HepG2 (cell line): ENCODE measurements at regions not wholly inside any gene's neighbourhood (a gene's known extent, or its start where the extent isn't known, plus 50 kb on each side); places are given as distances from the start of the nearest gene placed in this dataset.

Experiments
- ATAC-seq: fragments of 200-7000 bp; cut with Tn5 transposase; 3 replicates; pipeline ENCODE4 v1.9.1; 2020; ENCODE audit warnings: mild to moderate bottlenecking, moderate library complexity
- BruUV-seq: library from RNA; stranded (reverse); fragments of 400-500 nt; replicated peaks from 2 replicates; lab custom pipeline; 2021; lab: Mats Ljungman, UMichigan
- CTCF ChIA-PET: fragments of 300-600 bp; formaldehyde crosslinking; extraction: SDS; loops from one replicate; lab custom pipeline; 2021; ENCODE audit warnings: low total read pairs, inconsistent platforms, low intra/inter-chr PET ratio; lab: Yijun Ruan, JAX
- POLR2A ChIA-PET: fragments of 350-600 bp; sonication (Branson Sonifier 250); formaldehyde crosslinking; loops from one replicate; lab custom pipeline; 2020; ENCODE audit warnings: antibody characterized with exemption, inconsistent platforms; lab: Yijun Ruan, JAX
- DNase-seq: peaks from one replicate; pipeline ENCODE4 v3.0.0-alpha.2; 2015; ENCODE audit warnings: low spot score
- FAIRE-seq: peaks from 3 replicates; lab custom pipeline; 2011; peaks lifted over from hg19 to GRCh38; lab: Jason Lieb, UNC
- H2AFZ ChIP-seq: one replicate; pipeline ENCODE4 v1.6.1; 2011; ENCODE audit warnings: low read length, inconsistent platforms
- H3K27ac ChIP-seq: fragments of 300-600 bp; 3 replicates; pipeline ENCODE4 v1.8.0; 2011; ENCODE audit warnings: mixed run types, mild to moderate bottlenecking, mixed read lengths, low read length, inconsistent platforms; ENCODE audit not compliant: insufficient read depth; ENCODE audit errors: extremely low read length
- H3K27me3 ChIP-seq, 2 experiments: fragments of 200-600 bp in 1 of 2; 2 replicates in 1 of 2; 3 replicates in 1 of 2; pipeline versions ENCODE4 v1.6.0 to v1.8.0; 2011; ENCODE audit warnings: low read length in 2 of 2, mild to moderate bottlenecking in 2 of 2, moderate library complexity in 2 of 2, inconsistent platforms in 1 of 2; ENCODE audit not compliant: insufficient read depth in 2 of 2, control insufficient read depth in 1 of 2
- H3K36me3 ChIP-seq, 2 experiments: fragments of 200-600 bp in 1 of 2; replicated peaks in 1 of 2; 2 replicates in 1 of 2; 3 replicates in 1 of 2; pipeline versions ENCODE4 v1.5.1 to v1.8.0; 2011; ENCODE audit warnings: low read length in 2 of 2, inconsistent platforms in 1 of 2; ENCODE audit not compliant: insufficient read depth in 2 of 2, control insufficient read depth in 1 of 2
- H3K4me1 ChIP-seq: 2 replicates; pipeline ENCODE4 v1.5.1; 2012; ENCODE audit warnings: low read length, inconsistent platforms; ENCODE audit not compliant: insufficient read depth
- H3K4me2 ChIP-seq: 2 replicates; pipeline ENCODE4 v1.6.0; 2011; ENCODE audit warnings: low read depth, low read length, inconsistent platforms
- H3K4me3 ChIP-seq, 3 experiments: fragments of 200-600 bp in 1 of 3; sonication (generic), shearing (Covaris generic) in 1 of 3; replicated peaks in 1 of 3; 2 replicates each; pipeline ENCODE4 v1.5.1; 2011 to 2016; ENCODE audit warnings: low read length in 3 of 3, inconsistent platforms in 2 of 3, low read depth in 2 of 3, mild to moderate bottlenecking in 2 of 3, control low read depth in 1 of 3, mixed read lengths in 1 of 3; ENCODE audit not compliant: insufficient read depth in 1 of 3
- H3K79me2 ChIP-seq: one replicate; pipeline ENCODE4 v1.6.1; 2011; ENCODE audit warnings: low read length, inconsistent platforms; ENCODE audit not compliant: insufficient read depth
- H3K9ac ChIP-seq: 2 replicates; pipeline ENCODE4 v1.6.0; 2011; ENCODE audit warnings: mild to moderate bottlenecking, low read depth, low read length, inconsistent platforms; ENCODE audit not compliant: insufficient read depth
- H3K9me3 ChIP-seq: 2 replicates; pipeline ENCODE4 v1.5.1; 2012; ENCODE audit warnings: mild to moderate bottlenecking, low read length
- H4K20me1 ChIP-seq: 2 replicates; pipeline ENCODE4 v1.6.0; 2011; ENCODE audit warnings: inconsistent platforms, mild to moderate bottlenecking, low read length, moderate library complexity; ENCODE audit not compliant: insufficient read depth
- AGO2 ChIP-seq: fragments of 200-400 bp; formaldehyde crosslinking; optimal IDR thresholded peaks from 2 replicates; pipeline ENCODE3; 2017; ENCODE audit warnings: mild to moderate bottlenecking, low read depth, low read length, moderate library complexity
- ARNT ChIP-seq: fragments of 450-650 bp; IDR thresholded peaks from 2 replicates; pipeline ENCODE4 v1.6.1; 2017
- ARNT2 ChIP-seq: sonication (generic); formaldehyde crosslinking; IDR thresholded peaks from 2 replicates; pipeline ENCODE4 v1.8.0; 2022; ENCODE audit warnings: mild to moderate bottlenecking, low read depth, missing genetic modification reagents, moderate library complexity
- ATAD3A ChIP-seq: sonication (generic); formaldehyde crosslinking; IDR thresholded peaks from 2 replicates; pipeline ENCODE4 v1.4.0; 2020; ENCODE audit warnings: missing genetic modification reagents
- BRCA1 ChIP-seq: sonication (generic); formaldehyde crosslinking; IDR thresholded peaks from 2 replicates; pipeline ENCODE4 v1.4.0; 2020; ENCODE audit warnings: missing genetic modification reagents
- FOXA1 ChIP-seq, 2 experiments: fragments of 450-650 bp in 1 of 2; sonication (generic) in 1 of 2; formaldehyde crosslinking in 1 of 2; IDR thresholded peaks; 2 replicates each; pipeline versions ENCODE4 v1.4.0 to v1.6.1; 2016 to 2020; ENCODE audit warnings: missing genetic modification reagents in 1 of 2
- HOXA5 ChIP-seq: sonication (generic); formaldehyde crosslinking; IDR thresholded peaks from 2 replicates; pipeline ENCODE4 v1.4.0; 2020; ENCODE audit warnings: missing genetic modification reagents
- KDM4B ChIP-seq: sonication (generic); formaldehyde crosslinking; IDR thresholded peaks from 2 replicates; pipeline ENCODE4 v1.4.0; 2020; ENCODE audit warnings: missing genetic modification reagents
- LRRFIP1 ChIP-seq: sonication (generic); formaldehyde crosslinking; conservative IDR thresholded peaks from 2 replicates; pipeline ENCODE4 v1.4.0; 2020; ENCODE audit warnings: missing genetic modification reagents
- MAFF ChIP-seq: IDR thresholded peaks from 2 replicates; pipeline ENCODE4 v1.6.1; 2011; ENCODE audit warnings: low read depth, low read length, improper control_type of control experiment
- MBNL3 ChIP-seq: fragments of 250-450 bp; sonication (Bioruptor Pico); conservative IDR thresholded peaks from 2 replicates; pipeline ENCODE4 v1.8.0; 2022; ENCODE audit warnings: mild to moderate bottlenecking, inconsistent platforms
- MEIS1 ChIP-seq: sonication (generic); formaldehyde crosslinking; IDR thresholded peaks from 2 replicates; pipeline ENCODE4 v1.9.0; 2021; ENCODE audit warnings: mild to moderate bottlenecking, missing genetic modification reagents, moderate library complexity, borderline replicate concordance
- NFATC3 ChIP-seq: sonication (generic); formaldehyde crosslinking; IDR thresholded peaks from 2 replicates; pipeline ENCODE4 v1.5.1; 2020; ENCODE audit warnings: mild to moderate bottlenecking, missing genetic modification reagents
- NFKBIZ ChIP-seq: IDR thresholded peaks from 2 replicates; pipeline ENCODE4 v1.6.1; 2018; ENCODE audit warnings: missing genetic modification reagents, missing compliant biosample characterization
- NR3C1 ChIP-seq: sonication (generic); formaldehyde crosslinking; IDR thresholded peaks from 2 replicates; pipeline ENCODE4 v1.4.0; 2020; ENCODE audit warnings: missing genetic modification reagents
- TMF1 ChIP-seq: sonication (generic); formaldehyde crosslinking; IDR thresholded peaks from 2 replicates; pipeline ENCODE4 v1.8.1; 2022; ENCODE audit warnings: low read depth, missing genetic modification reagents
- YY1 ChIP-seq: IDR thresholded peaks from 2 replicates; pipeline ENCODE4 v1.6.1; 2011; ENCODE audit warnings: low read length, low read depth, moderate library complexity, mild to moderate bottlenecking; ENCODE audit not compliant: insufficient read depth, insufficient replicate concordance
- ZNF780A ChIP-seq: sonication (generic); formaldehyde crosslinking; IDR thresholded peaks from 2 replicates; pipeline ENCODE4 v1.8.0; 2022; ENCODE audit warnings: mild to moderate bottlenecking, missing genetic modification reagents, moderate library complexity
- ZNF850 ChIP-seq: sonication (generic); formaldehyde crosslinking; conservative IDR thresholded peaks from 2 replicates; pipeline ENCODE4 v1.9.0; 2021; ENCODE audit warnings: mild to moderate bottlenecking, missing genetic modification reagents
- ZSCAN9 ChIP-seq: IDR thresholded peaks from 2 replicates; pipeline ENCODE4 v1.6.1; 2016; ENCODE audit warnings: borderline replicate concordance
- WGBS: methylation state at CpG from one replicate; pipeline ENCODE4 v1.1.6; 2017; ENCODE audit warnings: low lambda C conversion rate; 5-methylcytosine and 5-hydroxymethylcytosine counted together
- in situ Hi-C: cut with HindIII; loops from 2 replicates; pipeline ENCODE4 v1.10.0; 2017; ENCODE audit warnings: low pct_unique_long_range_greater_than_20kb; ENCODE audit not compliant: extremely low pct_ligation_motif_present
- intact Hi-C: fragments of 100-400 bp; cut with micrococcal nuclease; formaldehyde crosslinking; loops from one replicate; pipeline ENCODE4 v1.10.0; 2022; ENCODE audit not compliant: unreplicated experiment

GRCh38 chr16:86899757-86900156, 321.4 kb downstream of the FOXL1 start:
- Histone ChIP-seq H3K4me1 (no peaks in the 10 kb centered on the region), H3K4me2 (no peak overlapping the region), H2AFZ (no peak overlapping the region), H3K27ac (no peak overlapping the region), H4K20me1 (no peaks in the 10 kb centered on the region), H3K27me3 (peaks cover 5 to 48% of the 10 kb centered on the region in 2 experiments), H3K9ac (no peak overlapping the region), H3K79me2 (no peaks in the 10 kb centered on the region), H3K4me3 (no peak overlapping the region), H3K9me3 (no peaks in the 10 kb centered on the region), H3K36me3 (no peaks in the 10 kb centered on the region)
- WGBS, result 23% methylated on average over 4 of the region's 4 CpGs
- ATAC-seq (no peak), DNase-seq (no peak), FAIRE-seq (no peak)
- no TSS peak for BruUV-seq
- in situ Hi-C loops, result no loop called here
- intact Hi-C loops, result no loop called here
- ChIA-PET POLR2A (no interaction called here), CTCF (no interaction called here)
- TF ChIP-seq TMF1 (CRISPR knock-in tag) (no peak), NR3C1 (CRISPR knock-in tag) (no peak), ARNT (no peak), ZSCAN9 (CRISPR knock-in tag) (no peak), MAFF (no peak), NFKBIZ (CRISPR knock-in tag) (no peak), ARNT2 (CRISPR knock-in tag) (no peak), MBNL3 (CRISPR knock-in tag) (no peak), ZNF850 (CRISPR knock-in tag) (no peak), MEIS1 (no peak), BRCA1 (no peak), FOXA1 (IDR thresholded peaks at IDR 0.05) (no peak), FOXA1 (CRISPR knock-in tag; IDR thresholded peaks at IDR 0.05) (no peak)

- no peak overlapping the region for H3K4me2 ChIP-seq
- BruUV-seq, result no TSS peak
- no peak for TF ChIP-seq HOXA5
- TF ChIP-seq ZNF780A, result no peak
- no peak for TF ChIP-seq LRRFIP1 (CRISPR knock-in tag)
- no peak for TF ChIP-seq YY1
- no peak for TF ChIP-seq ATAD3A (CRISPR knock-in tag)
- no peak for TF ChIP-seq NFATC3 (CRISPR knock-in tag)
- no peak for TF ChIP-seq AGO2
- no peak for TF ChIP-seq KDM4B (CRISPR knock-in tag)
These were observed 323.1 kb downstream of the FOXL1 start for GRCh38 chr16:86901483-86901882.

More at GRCh38 chr16:86901483-86901882, 323.1 kb downstream of the FOXL1 start:
- intact Hi-C loops, result no loop called here
- FAIRE-seq (no peak), DNase-seq (no peak), ATAC-seq (no peak; the same call in 2 of the 3 replicates)
- in situ Hi-C loops, result no loop called here
- H3K9ac ChIP-seq, result no peak overlapping the region
- no peaks in the 10 kb centered on the region for H3K9me3 ChIP-seq
- WGBS, result 48% methylated on average over 5 of the region's 6 CpGs
- peaks cover 4 to 45% of the 10 kb centered on the region in 2 experiments for H3K27me3 ChIP-seq
- no peak overlapping the region for H3K27ac ChIP-seq
- no peak overlapping the region for H2AFZ ChIP-seq
- ChIA-PET CTCF (no interaction called here), POLR2A (no interaction called here)
- H3K4me1 ChIP-seq, result no peaks in the 10 kb centered on the region
- H3K36me3 ChIP-seq, result no peaks in the 10 kb centered on the region
- no peaks in the 10 kb centered on the region for H3K79me2 ChIP-seq
- no peak overlapping the region for H3K4me3 ChIP-seq
- H4K20me1 ChIP-seq, result no peaks in the 10 kb centered on the region
